GM23338 (cell line): ENCODE measurements at regions not wholly inside any gene's neighbourhood (a gene's known extent, or its start where the extent isn't known, plus 50 kb on each side); places are given as distances from the start of the nearest gene placed in this dataset.

Source experiments
- CREB1 ChIP-seq: fragments of 250-450 bp; sonication (Bioruptor Pico); IDR thresholded peaks from 2 replicates; pipeline ENCODE4 v1.5.0; 2020; ENCODE audit warnings: low read depth, mild to moderate bottlenecking, moderate library complexity
- CTCF ChIP-seq, 2 experiments: fragments of 200-600 bp in 1 of 2; sonication (generic) in 1 of 2; conservative IDR thresholded peaks; 2 replicates each; pipeline versions ENCODE4 v1.5.1 to v1.6.1; 2016 to 2017; ENCODE audit warnings: antibody characterized with exemption in 2 of 2, low read depth in 2 of 2, mild to moderate bottlenecking in 2 of 2, moderate library complexity in 1 of 2
- ETS1 ChIP-seq: IDR thresholded peaks from 2 replicates; pipeline ENCODE4 v1.6.1; 2016; ENCODE audit warnings: antibody characterized with exemption
- EZH2 ChIP-seq: fragments of 200-600 bp; sonication (generic); IDR thresholded peaks from one replicate; pipeline ENCODE4 v1.8.0; 2017; ENCODE audit warnings: antibody characterized with exemption, mild to moderate bottlenecking, low read depth; ENCODE audit not compliant: unreplicated experiment
- EZH2phosphoT487 ChIP-seq: fragments of 200-600 bp; sonication (generic); IDR thresholded peaks from one replicate; pipeline ENCODE4 v1.8.1; 2018; ENCODE audit warnings: antibody characterized with exemption; ENCODE audit not compliant: unreplicated experiment
- JUNB ChIP-seq: IDR thresholded peaks from one replicate; pipeline ENCODE4 v1.6.1; 2016; ENCODE audit warnings: antibody characterized with exemption; ENCODE audit not compliant: unreplicated experiment
- POLR2AphosphoS5 ChIP-seq: IDR thresholded peaks from 2 replicates; pipeline ENCODE4 v1.6.1; 2016; ENCODE audit warnings: antibody characterized with exemption, low read depth
- ZNF114 ChIP-seq: fragments of 250-450 bp; sonication (Bioruptor Pico); IDR thresholded peaks from 2 replicates; pipeline ENCODE4 v1.5.0; 2020; ENCODE audit warnings: mild to moderate bottlenecking, moderate library complexity

- TF ChIP-seq EZH2 (no peak), CTCF (conservative IDR thresholded peaks at IDR 0.05; ENCODE audit: low read depth in 2 of 2) (no peak), ETS1 (no peak), ZNF114 (no peak), CREB1 (CRISPR knock-in tag) (no peak), JUNB (no peak), POLR2AphosphoS5 (no peak), EZH2phosphoT487 (no peak)
Observed at GRCh38 chr12:105534068-105534467, 203.6 kb downstream of the C12orf75 start.
